Hepatocyte (in vitro differentiated cells): ENCODE measurements at regions not wholly inside any gene's neighbourhood (a gene's known extent, or its start where the extent isn't known, plus 50 kb on each side); places are given as distances from the start of the nearest gene placed in this dataset.

Experiments used
- CTCF ChIP-seq: fragments of 200-600 bp; sonication (generic); IDR thresholded peaks from 2 replicates; pipeline ENCODE4 v1.5.1; 2016; ENCODE audit warnings: antibody characterized with exemption, mild to moderate bottlenecking; ENCODE audit not compliant: poor library complexity
- EZH2 ChIP-seq: fragments of 200-600 bp; sonication (generic); IDR thresholded peaks from 2 replicates; pipeline ENCODE4 v1.6.1; 2016; ENCODE audit warnings: antibody characterized with exemption, mild to moderate bottlenecking, borderline replicate concordance
- EZH2phosphoT487 ChIP-seq: fragments of 200-600 bp; sonication (generic); IDR thresholded peaks from one replicate; pipeline ENCODE4 v1.6.1; 2018; ENCODE audit warnings: antibody characterized with exemption, mild to moderate bottlenecking, low read depth, moderate library complexity; ENCODE audit not compliant: unreplicated experiment, severe bottlenecking

GRCh38 chr3:127351321-127351720 lies 63.5 kb upstream of the PRR20G start:
- TF ChIP-seq EZH2 (no peak), CTCF (no peak), EZH2phosphoT487 (no peak)
